ENCODE measurements at regions not wholly inside any gene's neighbourhood (a gene's known extent, or its start where the extent isn't known, plus 50 kb on each side); places are given as distances from the start of the nearest gene placed in this dataset.

DNA sequence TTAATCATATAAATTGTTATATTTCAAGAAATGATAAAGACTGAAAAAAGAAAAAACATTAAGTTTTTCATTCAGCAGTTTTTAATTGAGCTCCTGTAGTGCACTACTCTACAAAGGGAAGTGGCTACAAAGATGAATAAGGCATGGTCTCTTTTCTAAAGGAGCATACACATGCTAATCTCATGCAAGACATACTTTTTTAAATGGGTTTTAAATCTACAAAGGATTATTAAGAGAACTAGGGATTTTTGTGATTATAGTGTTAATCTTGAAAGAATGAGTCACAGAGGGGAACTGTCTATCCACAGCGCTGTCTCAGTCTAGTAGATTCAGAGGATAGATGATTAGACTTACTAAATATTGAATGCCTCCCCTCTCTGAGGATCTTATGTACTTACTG, 1722.2 kb downstream of the RPA4 start (continued):
- TF ChIP-seq EZH2 (IDR thresholded peaks at IDR 0.05; ENCODE audit: low read depth, low read length, severe bottlenecking) (no peak), CBX8 (IDR thresholded peaks at IDR 0.05; ENCODE audit: borderline replicate concordance, low read depth, low read length) (no peak)
